Liver (tissue), 8 donors: ENCODE measurements at regions not wholly inside any gene's neighbourhood (a gene's known extent, or its start where the extent isn't known, plus 50 kb on each side); places are given as distances from the start of the nearest gene placed in this dataset.

ENCODE experiments used
- DNase-seq: peaks from one replicate; pipeline ENCODE4 v3.0.0-alpha.2; 2017; ENCODE audit warnings: low spot score
- H3K27ac ChIP-seq, 2 donors: one replicate each; pipeline ENCODE4 v1.7.0; 2013; ENCODE audit warnings: inconsistent platforms in 2 of 2, low read length in 2 of 2, control low read depth in 1 of 2, low read depth in 1 of 2, mild to moderate bottlenecking in 1 of 2
- H3K27me3 ChIP-seq, 4 donors: one replicate each; pipeline versions ENCODE4 v1.6.1 to v1.7.0; 2013; ENCODE audit warnings: low read length in 3 of 4, inconsistent platforms in 1 of 4, mild to moderate bottlenecking in 1 of 4, moderate library complexity in 1 of 4; ENCODE audit not compliant: control insufficient read depth in 4 of 4, insufficient read depth in 4 of 4
- H3K36me3 ChIP-seq, 4 donors: one replicate each; pipeline versions ENCODE4 v1.6.1 to v1.7.0; 2013; ENCODE audit warnings: low read length in 3 of 4, mild to moderate bottlenecking in 3 of 4, low read depth in 1 of 4, moderate library complexity in 1 of 4; ENCODE audit not compliant: control insufficient read depth in 4 of 4, insufficient read depth in 3 of 4
- H3K4me1 ChIP-seq, 4 donors: one replicate each; pipeline versions ENCODE4 v1.6.1 to v1.7.0; 2013; ENCODE audit warnings: low read length in 3 of 4, mild to moderate bottlenecking in 3 of 4, moderate library complexity in 1 of 4; ENCODE audit not compliant: control insufficient read depth in 4 of 4, insufficient read depth in 4 of 4
- H3K4me3 ChIP-seq, 3 donors: one replicate each; pipeline versions ENCODE4 v1.6.1 to v1.7.0; 2013; ENCODE audit warnings: low read length in 3 of 3, control low read depth in 1 of 3, low read depth in 1 of 3, mild to moderate bottlenecking in 1 of 3
- H3K9ac ChIP-seq, 2 donors: one replicate each; pipeline ENCODE4 v1.7.0; 2013; ENCODE audit warnings: low read length in 2 of 2, mild to moderate bottlenecking in 2 of 2, moderate library complexity in 2 of 2, control low read depth in 1 of 2, low read depth in 1 of 2
- H3K9me3 ChIP-seq, 4 donors: one replicate each; pipeline versions ENCODE4 v1.6.1 to v1.7.0; 2013; ENCODE audit warnings: low read length in 3 of 4; ENCODE audit not compliant: control insufficient read depth in 4 of 4
- ATF3 ChIP-seq: IDR thresholded peaks from 2 replicates; pipeline ENCODE4 v1.6.1; 2016; ENCODE audit warnings: antibody characterized with exemption
- CTCF ChIP-seq: fragments of 150-350 bp; IDR thresholded peaks from 2 replicates; pipeline ENCODE4 v1.5.1; 2017; ENCODE audit warnings: improper control_type of control experiment, low read depth, low read length; ENCODE audit not compliant: missing input control
- EGR1 ChIP-seq, 2 donors: IDR thresholded peaks; 2 replicates each; pipeline ENCODE4 v1.6.1; 2016 to 2018; ENCODE audit warnings: antibody characterized with exemption in 2 of 2, low read depth in 2 of 2
- FOXA1 ChIP-seq: IDR thresholded peaks from 2 replicates; pipeline ENCODE4 v1.6.1; 2016; ENCODE audit warnings: antibody characterized with exemption
- FOXA2 ChIP-seq: IDR thresholded peaks from 2 replicates; pipeline ENCODE4 v1.6.1; 2016; ENCODE audit warnings: antibody characterized with exemption
- GABPA ChIP-seq, 2 donors: IDR thresholded peaks in 1 of 2; conservative IDR thresholded peaks in 1 of 2; 2 replicates each; pipeline ENCODE4 v1.6.1; 2016; ENCODE audit warnings: antibody characterized with exemption in 2 of 2, mild to moderate bottlenecking in 1 of 2, moderate library complexity in 1 of 2
- HNF4A ChIP-seq, 2 donors: conservative IDR thresholded peaks; 2 replicates each; pipeline ENCODE4 v1.6.1; 2016; ENCODE audit warnings: antibody characterized with exemption in 2 of 2, mild to moderate bottlenecking in 2 of 2
- HNF4G ChIP-seq: IDR thresholded peaks from 2 replicates; pipeline ENCODE4 v1.6.1; 2016; ENCODE audit warnings: antibody characterized with exemption
- JUND ChIP-seq, 2 donors: IDR thresholded peaks; 2 replicates each; pipeline ENCODE4 v1.6.1; 2016; ENCODE audit warnings: antibody characterized with exemption in 2 of 2
- MAX ChIP-seq: IDR thresholded peaks from 2 replicates; pipeline ENCODE4 v1.6.1; 2016; ENCODE audit warnings: antibody characterized with exemption
- NR2F2 ChIP-seq: IDR thresholded peaks from 2 replicates; pipeline ENCODE4 v1.6.1; 2016; ENCODE audit warnings: antibody characterized with exemption
- RAD21 ChIP-seq, 2 donors: IDR thresholded peaks; 2 replicates each; pipeline ENCODE4 v1.6.1; 2016; ENCODE audit warnings: antibody characterized with exemption in 2 of 2, mild to moderate bottlenecking in 2 of 2
- REST ChIP-seq: IDR thresholded peaks from 2 replicates; pipeline ENCODE4 v1.6.1; 2016; ENCODE audit warnings: antibody characterized with exemption, mild to moderate bottlenecking
- RXRA ChIP-seq, 2 donors: IDR thresholded peaks; 2 replicates each; pipeline ENCODE4 v1.6.1; 2017 to 2018; ENCODE audit warnings: antibody characterized with exemption in 2 of 2, mild to moderate bottlenecking in 1 of 2
- SP1 ChIP-seq: IDR thresholded peaks from 2 replicates; pipeline ENCODE4 v1.6.1; 2018; ENCODE audit warnings: antibody characterized with exemption, mild to moderate bottlenecking
- TAF1 ChIP-seq: conservative IDR thresholded peaks from 2 replicates; pipeline ENCODE4 v1.6.1; 2016; ENCODE audit warnings: antibody characterized with exemption, mild to moderate bottlenecking
- YY1 ChIP-seq: IDR thresholded peaks from 2 replicates; pipeline ENCODE4 v1.6.1; 2016; ENCODE audit warnings: antibody characterized with exemption, mild to moderate bottlenecking
- ZBTB33 ChIP-seq: IDR thresholded peaks from 2 replicates; pipeline ENCODE4 v1.6.1; 2016; ENCODE audit warnings: antibody characterized with exemption
- WGBS: extraction: QIAGEN DNeasy Blood & Tissue Kit; methylation state at CpG from one replicate; pipeline ENCODE4 v1.1.7; 2013; 5-methylcytosine and 5-hydroxymethylcytosine counted together
- donor health status: healthy.
- donor health status: healthy.
- donor health status: healthy.
- donor health status: healthy.
- donor health status: healthy.

GRCh38 chr6:119453242-119454200 is 104.0 kb upstream of the MAN1A1 start (continued):
- TF ChIP-seq MAX (no peak), RXRA (IDR thresholded peaks at IDR 0.05) (no peak), HNF4G (no peak), HNF4A (conservative IDR thresholded peaks at IDR 0.05) (no peak), FOXA1 (no peak), FOXA2 (no peak), SP1 (no peak), NR2F2 (no peak), ATF3 (no peak)

GRCh38 chr6:119449331-119450156 is 100.0 kb upstream of the MAN1A1 start:
- Histone ChIP-seq H3K4me3 (no peak overlapping the region), H3K4me1 (peaks cover 0 to 3% (median 0%) of the 10 kb centered on the region in 4 donors), H3K36me3 (no peaks in the 10 kb centered on the region), H3K27me3 (no peaks in the 10 kb centered on the region), H3K9me3 (no peaks in the 10 kb centered on the region), H3K27ac (no peak overlapping the region), H3K9ac (no peak overlapping the region)
- WGBS, result 60% methylated on average over 6 of the region's 6 CpGs
- TF ChIP-seq YY1, result no peak
- TF ChIP-seq HNF4G, result no peak
- no peak for TF ChIP-seq SP1
- no peak for DNase-seq

GRCh38 chr6:119447921-119448320 is 98.4 kb upstream of the MAN1A1 start:
- H3K9me3 ChIP-seq, result no peaks in the 10 kb centered on the region
- peaks cover 0 to 3% (median 0%) of the 10 kb centered on the region in 4 donors for H3K4me1 ChIP-seq
- no peaks in the 10 kb centered on the region for H3K36me3 ChIP-seq
- H3K4me3 ChIP-seq, result no peak overlapping the region
- no peak overlapping the region for H3K9ac ChIP-seq
- no peak overlapping the region for H3K27ac ChIP-seq
- no peaks in the 10 kb centered on the region for H3K27me3 ChIP-seq
- TF ChIP-seq FOXA2 (no peak), HNF4G (no peak), ZBTB33 (no peak), EGR1 (IDR thresholded peaks at IDR 0.05; ENCODE audit: low read depth in 2 of 2) (no peak), CTCF (no peak), REST (no peak), GABPA (IDR thresholded peaks at IDR 0.05 in 1 of 2, conservative IDR thresholded peaks at IDR 0.05 in 1 of 2) (no peak), NR2F2 (no peak), ATF3 (no peak), JUND (IDR thresholded peaks at IDR 0.05) (no peak), TAF1 (no peak), MAX (no peak), FOXA1 (no peak), HNF4A (conservative IDR thresholded peaks at IDR 0.05) (no peak), SP1 (no peak), RAD21 (IDR thresholded peaks at IDR 0.05) (no peak), YY1 (no peak), RXRA (IDR thresholded peaks at IDR 0.05) (no peak)
- 91% methylated on average over 3 of the region's 3 CpGs for WGBS
- no peak for DNase-seq
